ENCODE measurements at regions not wholly inside any gene's neighbourhood (a gene's known extent, or its start where the extent isn't known, plus 50 kb on each side); places are given as distances from the start of the nearest gene placed in this dataset.

DNA sequence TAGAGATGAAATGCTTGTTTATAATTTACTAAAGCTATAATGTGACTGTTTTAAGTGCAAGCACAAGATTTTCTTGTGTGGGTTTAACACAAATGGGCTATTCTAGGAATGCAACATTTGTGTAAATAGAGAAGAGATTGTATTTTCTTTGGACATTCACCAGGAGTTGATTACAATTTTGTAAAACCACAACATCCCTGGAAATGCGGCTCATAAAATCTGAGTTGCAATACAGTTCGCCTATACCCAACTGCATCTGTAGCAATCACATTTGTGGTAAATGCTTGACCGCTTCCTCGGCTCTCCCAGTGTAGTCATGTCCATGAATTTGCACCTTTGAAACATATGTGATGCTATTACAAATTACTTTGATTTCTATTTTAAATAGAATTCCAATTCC is 348.7 kb upstream of the CDH20 start:
- TF ChIP-seq, protein P1, sequence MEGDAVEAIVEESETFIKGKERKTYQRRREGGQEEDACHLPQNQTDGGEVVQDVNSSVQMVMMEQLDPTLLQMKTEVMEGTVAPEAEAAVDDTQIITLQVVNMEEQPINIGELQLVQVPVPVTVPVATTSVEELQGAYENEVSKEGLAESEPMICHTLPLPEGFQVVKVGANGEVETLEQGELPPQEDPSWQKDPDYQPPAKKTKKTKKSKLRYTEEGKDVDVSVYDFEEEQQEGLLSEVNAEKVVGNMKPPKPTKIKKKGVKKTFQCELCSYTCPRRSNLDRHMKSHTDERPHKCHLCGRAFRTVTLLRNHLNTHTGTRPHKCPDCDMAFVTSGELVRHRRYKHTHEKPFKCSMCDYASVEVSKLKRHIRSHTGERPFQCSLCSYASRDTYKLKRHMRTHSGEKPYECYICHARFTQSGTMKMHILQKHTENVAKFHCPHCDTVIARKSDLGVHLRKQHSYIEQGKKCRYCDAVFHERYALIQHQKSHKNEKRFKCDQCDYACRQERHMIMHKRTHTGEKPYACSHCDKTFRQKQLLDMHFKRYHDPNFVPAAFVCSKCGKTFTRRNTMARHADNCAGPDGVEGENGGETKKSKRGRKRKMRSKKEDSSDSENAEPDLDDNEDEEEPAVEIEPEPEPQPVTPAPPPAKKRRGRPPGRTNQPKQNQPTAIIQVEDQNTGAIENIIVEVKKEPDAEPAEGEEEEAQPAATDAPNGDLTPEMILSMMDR (IDR thresholded peaks at IDR 0.05), result no peak
- TF ChIP-seq POLR2A (IDR thresholded peaks at IDR 0.05), result no peak
